ENCODE measurements at regions not wholly inside any gene's neighbourhood (a gene's known extent, or its start where the extent isn't known, plus 50 kb on each side); places are given as distances from the start of the nearest gene placed in this dataset.

DNA sequence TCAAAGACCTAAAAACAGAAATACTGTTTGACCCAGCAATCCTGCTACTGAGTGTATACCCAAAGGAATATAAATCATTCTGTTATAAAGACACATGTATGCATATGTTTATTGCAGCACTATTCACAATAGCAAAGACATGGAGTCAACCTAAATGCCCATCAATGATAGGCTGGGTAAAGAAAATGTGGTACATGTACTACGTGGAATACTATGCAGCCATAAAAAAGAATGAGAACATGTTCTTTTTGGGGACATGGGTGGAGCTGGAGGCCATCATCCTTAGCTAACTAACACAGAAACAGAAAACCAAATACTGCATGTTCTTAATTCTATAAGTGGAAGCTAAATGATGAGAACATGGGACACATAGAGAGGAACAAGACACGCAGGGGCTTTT, 155.2 kb upstream of the KCNJ16 start (continued):
- TF ChIP-seq PBX3 (IDR thresholded peaks at IDR 0.05) = no peak
- no peak for TF ChIP-seq RCOR1 (IDR thresholded peaks at IDR 0.05; ENCODE audit: low read length)
- no peak for TF ChIP-seq CHD2 (IDR thresholded peaks at IDR 0.05; ENCODE audit: low read length, partially characterized antibody)
- TF ChIP-seq TAF1 (IDR thresholded peaks at IDR 0.05; ENCODE audit: borderline replicate concordance, low read depth, low read length) = no peak
- no peak for TF ChIP-seq RFX5 (IDR thresholded peaks at IDR 0.05; ENCODE audit: low read length)
- TF ChIP-seq GATA2 (CRISPR knock-in tag; IDR thresholded peaks at IDR 0.05) = no peak
- TF ChIP-seq FOXJ3 (CRISPR knock-in tag; IDR thresholded peaks at IDR 0.05) = no peak
- TF ChIP-seq GABPA (IDR thresholded peaks at IDR 0.05; ENCODE audit: low read depth) = no peak

DNA sequence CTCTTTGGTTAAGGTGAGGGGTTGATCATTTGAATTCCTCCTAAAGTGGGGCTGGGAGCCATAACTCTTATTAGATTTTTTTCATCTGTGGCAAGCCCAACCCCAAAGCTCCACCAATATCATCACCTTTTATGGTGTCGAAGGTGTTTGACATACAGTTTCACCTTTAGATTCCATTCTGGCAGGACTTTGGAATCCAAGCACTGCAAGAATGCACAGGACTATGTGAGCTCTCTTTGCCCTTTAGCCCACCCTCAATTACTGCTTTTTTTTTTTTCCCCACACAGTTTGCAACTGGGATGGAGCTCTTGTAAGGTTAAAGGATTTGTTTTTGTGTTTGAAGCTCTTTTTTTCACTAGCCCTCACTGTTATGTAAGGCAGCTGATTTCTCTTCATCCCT, 154.0 kb upstream of the KCNJ16 start:
- no peaks in the 10 kb centered on the region for H3K9me2 ChIP-seq
- no peak for DNase-seq
- no peak overlapping the region for H3K4me2 ChIP-seq
- ChIA-PET POLR2A (no interaction called here), CTCF (interaction anchor here (1.7 kb wide), 1 partner anchor 60 kb away, joined by 3 read pairs; no protein-coding TSS in a partner anchor)
- H3K27ac ChIP-seq (ENCODE audit: low read depth in 2 of 2, low read length in 1 of 2) = no peak overlapping the region
- no peaks in the 10 kb centered on the region for H3K36me3 ChIP-seq (replicated peaks in 1 of 2; ENCODE audit: control insufficient read depth in 1 of 2, insufficient read depth in 2 of 2, low read length in 1 of 2)
- TF ChIP-seq FOXM1 (IDR thresholded peaks at IDR 0.05; ENCODE audit: low read depth) = no peak
- no peak for TF ChIP-seq TEAD4 (IDR thresholded peaks at IDR 0.05; ENCODE audit: borderline replicate concordance, insufficient read depth)
- TF ChIP-seq, protein P1, sequence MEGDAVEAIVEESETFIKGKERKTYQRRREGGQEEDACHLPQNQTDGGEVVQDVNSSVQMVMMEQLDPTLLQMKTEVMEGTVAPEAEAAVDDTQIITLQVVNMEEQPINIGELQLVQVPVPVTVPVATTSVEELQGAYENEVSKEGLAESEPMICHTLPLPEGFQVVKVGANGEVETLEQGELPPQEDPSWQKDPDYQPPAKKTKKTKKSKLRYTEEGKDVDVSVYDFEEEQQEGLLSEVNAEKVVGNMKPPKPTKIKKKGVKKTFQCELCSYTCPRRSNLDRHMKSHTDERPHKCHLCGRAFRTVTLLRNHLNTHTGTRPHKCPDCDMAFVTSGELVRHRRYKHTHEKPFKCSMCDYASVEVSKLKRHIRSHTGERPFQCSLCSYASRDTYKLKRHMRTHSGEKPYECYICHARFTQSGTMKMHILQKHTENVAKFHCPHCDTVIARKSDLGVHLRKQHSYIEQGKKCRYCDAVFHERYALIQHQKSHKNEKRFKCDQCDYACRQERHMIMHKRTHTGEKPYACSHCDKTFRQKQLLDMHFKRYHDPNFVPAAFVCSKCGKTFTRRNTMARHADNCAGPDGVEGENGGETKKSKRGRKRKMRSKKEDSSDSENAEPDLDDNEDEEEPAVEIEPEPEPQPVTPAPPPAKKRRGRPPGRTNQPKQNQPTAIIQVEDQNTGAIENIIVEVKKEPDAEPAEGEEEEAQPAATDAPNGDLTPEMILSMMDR (IDR thresholded peaks at IDR 0.05) = no peak
- TF ChIP-seq TAF1 (IDR thresholded peaks at IDR 0.05; ENCODE audit: borderline replicate concordance, low read depth, low read length) = no peak
- TF ChIP-seq, protein P2, sequence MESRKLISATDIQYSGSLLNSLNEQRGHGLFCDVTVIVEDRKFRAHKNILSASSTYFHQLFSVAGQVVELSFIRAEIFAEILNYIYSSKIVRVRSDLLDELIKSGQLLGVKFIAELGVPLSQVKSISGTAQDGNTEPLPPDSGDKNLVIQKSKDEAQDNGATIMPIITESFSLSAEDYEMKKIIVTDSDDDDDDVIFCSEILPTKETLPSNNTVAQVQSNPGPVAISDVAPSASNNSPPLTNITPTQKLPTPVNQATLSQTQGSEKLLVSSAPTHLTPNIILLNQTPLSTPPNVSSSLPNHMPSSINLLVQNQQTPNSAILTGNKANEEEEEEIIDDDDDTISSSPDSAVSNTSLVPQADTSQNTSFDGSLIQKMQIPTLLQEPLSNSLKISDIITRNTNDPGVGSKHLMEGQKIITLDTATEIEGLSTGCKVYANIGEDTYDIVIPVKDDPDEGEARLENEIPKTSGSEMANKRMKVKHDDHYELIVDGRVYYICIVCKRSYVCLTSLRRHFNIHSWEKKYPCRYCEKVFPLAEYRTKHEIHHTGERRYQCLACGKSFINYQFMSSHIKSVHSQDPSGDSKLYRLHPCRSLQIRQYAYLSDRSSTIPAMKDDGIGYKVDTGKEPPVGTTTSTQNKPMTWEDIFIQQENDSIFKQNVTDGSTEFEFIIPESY (IDR thresholded peaks at IDR 0.05; ENCODE audit: borderline replicate concordance, low read depth) = no peak
- TF ChIP-seq MAX (IDR thresholded peaks at IDR 0.05; ENCODE audit: low read depth) = no peak
- no peak for TF ChIP-seq YY1 (IDR thresholded peaks at IDR 0.05; ENCODE audit: low read depth)
- TF ChIP-seq GATA2 (CRISPR knock-in tag; IDR thresholded peaks at IDR 0.05) = no peak
- no peak for TF ChIP-seq SMC3 (IDR thresholded peaks at IDR 0.05; ENCODE audit: low read depth, low read length)
- TF ChIP-seq CHD2 (IDR thresholded peaks at IDR 0.05; ENCODE audit: low read length, partially characterized antibody) = no peak
- TF ChIP-seq RFX5 (IDR thresholded peaks at IDR 0.05; ENCODE audit: low read length) = no peak
- no peak for TF ChIP-seq RCOR1 (IDR thresholded peaks at IDR 0.05; ENCODE audit: low read length)
- TF ChIP-seq EP300 (IDR thresholded peaks at IDR 0.05; ENCODE audit: borderline replicate concordance in 1 of 2, low read depth in 1 of 2, low read length in 1 of 2) = no peak
- TF ChIP-seq FOSL2 (IDR thresholded peaks at IDR 0.05; ENCODE audit: borderline replicate concordance, low read depth) = no peak
- TF ChIP-seq MEF2A (IDR thresholded peaks at IDR 0.05; ENCODE audit: borderline replicate concordance, low read depth) = no peak
- H3K9ac ChIP-seq = no peak overlapping the region
- WGBS (ENCODE audit: low lambda C conversion rate) = 51% methylated on average over 1 of the region's 1 CpG
- H3K4me3 ChIP-seq (ENCODE audit: low read depth in 2 of 2, low read length in 1 of 2) = no peak overlapping the region
- H2AFZ ChIP-seq (ENCODE audit: low read depth) = no peak overlapping the region
- no peaks in the 10 kb centered on the region for H3K27me3 ChIP-seq (ENCODE audit: insufficient read depth)
- H3K79me2 ChIP-seq (ENCODE audit: insufficient read depth) = no peaks in the 10 kb centered on the region
- no peaks in the 10 kb centered on the region for H3K4me1 ChIP-seq (ENCODE audit: control insufficient read depth in 1 of 2, insufficient read depth in 2 of 2, low read depth in 1 of 2, low read length in 1 of 2)
- H4K20me1 ChIP-seq (ENCODE audit: insufficient read depth) = no peaks in the 10 kb centered on the region
- no peaks in the 10 kb centered on the region for H3F3A ChIP-seq (replicated peaks; ENCODE audit: insufficient read depth)
- H3K9me3 ChIP-seq = peaks cover 3% of the 10 kb centered on the region; the same call in 1 of the 2 replicates

Data from SK-N-SH (cell line).